Activated T-helper 17 cell treated with anti-CD3 and anti-CD28 coated beads, Interleukin-2, amount 50 U/mL, for 72 hours (primary cell): ENCODE measurements at regions not wholly inside any gene's neighbourhood (a gene's known extent, or its start where the extent isn't known, plus 50 kb on each side); places are given as distances from the start of the nearest gene placed in this dataset.

ENCODE experiments used
- ATAC-seq: fragments of 150-1000 bp; cut with Tn5 transposase; replicated peaks from 2 replicates; pipeline ENCODE4 v1.10.0; 2021; ENCODE audit warnings: mild to moderate bottlenecking, moderate library complexity
- H3K27ac Mint-ChIP-seq: one replicate; pipeline ENCODE4 v1.8.0; 2022; ENCODE audit warnings: mixed read lengths
- H3K27me3 Mint-ChIP-seq: one replicate; pipeline ENCODE4 v1.8.0; 2022; ENCODE audit warnings: mixed read lengths
- H3K36me3 Mint-ChIP-seq: one replicate; pipeline ENCODE4 v1.8.0; 2022; ENCODE audit warnings: low read depth, mild to moderate bottlenecking, mixed read lengths
- H3K4me1 Mint-ChIP-seq: one replicate; pipeline ENCODE4 v1.8.0; 2022; ENCODE audit warnings: mixed read lengths
- H3K4me3 Mint-ChIP-seq: one replicate; pipeline ENCODE4 v1.8.0; 2022; ENCODE audit warnings: mild to moderate bottlenecking, mixed read lengths
- H3K9me3 Mint-ChIP-seq: one replicate; pipeline ENCODE4 v1.8.0; 2022; ENCODE audit warnings: mixed read lengths

GRCh38 chr7:118060692-118061091 is 123.3 kb upstream of the LSM8 start:
- H3K36me3 Mint-ChIP-seq: no peaks in the 10 kb centered on the region
- peaks cover 3% of the 10 kb centered on the region for H3K27me3 Mint-ChIP-seq
- ATAC-seq: no peak
- peaks cover 5% of the 10 kb centered on the region for H3K4me1 Mint-ChIP-seq
- H3K4me3 Mint-ChIP-seq: no peak overlapping the region
- peaks cover 3% of the 10 kb centered on the region for H3K9me3 Mint-ChIP-seq
- no peak overlapping the region for H3K27ac Mint-ChIP-seq

- Mint-ChIP-seq H3K36me3 (no peaks in the 10 kb centered on the region), H3K27me3 (peaks cover 3% of the 10 kb centered on the region), H3K4me3 (no peak overlapping the region), H3K27ac (no peak overlapping the region), H3K4me1 (peaks cover 5% of the 10 kb centered on the region), H3K9me3 (peaks cover 3% of the 10 kb centered on the region)
- no peak for ATAC-seq
These were observed 122.6 kb upstream of the LSM8 start for GRCh38 chr7:118061386-118061785.

- no peak overlapping the region for H3K4me3 Mint-ChIP-seq
- no peak overlapping the region for H3K27ac Mint-ChIP-seq
- peaks cover 8% of the 10 kb centered on the region for H3K27me3 Mint-ChIP-seq
- ATAC-seq: no peak
- no peaks in the 10 kb centered on the region for H3K4me1 Mint-ChIP-seq
- H3K9me3 Mint-ChIP-seq: peaks cover 3% of the 10 kb centered on the region
- H3K36me3 Mint-ChIP-seq: no peaks in the 10 kb centered on the region
These were observed 110.9 kb upstream of the LSM8 start for GRCh38 chr7:118072893-118073674.

- Mint-ChIP-seq H3K36me3 (no peaks in the 10 kb centered on the region), H3K9me3 (peaks cover 3% of the 10 kb centered on the region), H3K4me3 (no peak overlapping the region), H3K27me3 (peaks cover 8% of the 10 kb centered on the region), H3K4me1 (peaks cover 4% of the 10 kb centered on the region), H3K27ac (no peak overlapping the region)
- no peak for ATAC-seq
These were observed 108.0 kb upstream of the LSM8 start for GRCh38 chr7:118075936-118076335.

GRCh38 chr7:118076564-118076963 is 107.4 kb upstream of the LSM8 start:
- H3K36me3 Mint-ChIP-seq: no peaks in the 10 kb centered on the region
- peaks cover 3% of the 10 kb centered on the region for H3K9me3 Mint-ChIP-seq
- ATAC-seq: no peak
- H3K4me3 Mint-ChIP-seq: no peak overlapping the region
- H3K27me3 Mint-ChIP-seq: peaks cover 11% of the 10 kb centered on the region
- H3K27ac Mint-ChIP-seq: no peak overlapping the region
- peaks cover 8% of the 10 kb centered on the region for H3K4me1 Mint-ChIP-seq

- Mint-ChIP-seq H3K4me1 (peaks cover 8% of the 10 kb centered on the region), H3K27ac (no peak overlapping the region), H3K4me3 (no peak overlapping the region), H3K9me3 (no peaks in the 10 kb centered on the region), H3K27me3 (peaks cover 8% of the 10 kb centered on the region), H3K36me3 (no peaks in the 10 kb centered on the region)
- no peak for ATAC-seq
These were observed 105.9 kb upstream of the LSM8 start for GRCh38 chr7:118078015-118078414.

GRCh38 chr7:118079369-118079768 is 104.6 kb upstream of the LSM8 start:
- Mint-ChIP-seq H3K27me3 (peaks cover 12% of the 10 kb centered on the region), H3K9me3 (no peaks in the 10 kb centered on the region), H3K36me3 (no peaks in the 10 kb centered on the region), H3K27ac (no peak overlapping the region), H3K4me1 (peaks cover 8% of the 10 kb centered on the region), H3K4me3 (no peak overlapping the region)
- no peak for ATAC-seq

- peak overlapping the region; percentile 30 for H3K4me3 Mint-ChIP-seq
- ATAC-seq: peak; percentile 97
- peaks cover 8% of the 10 kb centered on the region for H3K4me1 Mint-ChIP-seq
- peaks cover 15% of the 10 kb centered on the region for H3K27me3 Mint-ChIP-seq
- no peaks in the 10 kb centered on the region for H3K9me3 Mint-ChIP-seq
- peak overlapping the region; percentile 43 for H3K27ac Mint-ChIP-seq
- H3K36me3 Mint-ChIP-seq: no peaks in the 10 kb centered on the region
These were observed 103.0 kb upstream of the LSM8 start for GRCh38 chr7:118080947-118081346.

GRCh38 chr7:118082506-118082905 is 101.5 kb upstream of the LSM8 start:
- H3K4me1 Mint-ChIP-seq: peaks cover 8% of the 10 kb centered on the region
- peaks cover 15% of the 10 kb centered on the region for H3K27me3 Mint-ChIP-seq
- H3K4me3 Mint-ChIP-seq: no peak overlapping the region
- H3K36me3 Mint-ChIP-seq: no peaks in the 10 kb centered on the region
- no peak overlapping the region for H3K27ac Mint-ChIP-seq
- ATAC-seq: no peak
- H3K9me3 Mint-ChIP-seq: no peaks in the 10 kb centered on the region

GRCh38 chr7:118085000-118085399 is 99.0 kb upstream of the LSM8 start:
- Mint-ChIP-seq H3K27ac (no peak overlapping the region), H3K9me3 (no peaks in the 10 kb centered on the region), H3K27me3 (peaks cover 15% of the 10 kb centered on the region), H3K36me3 (no peaks in the 10 kb centered on the region), H3K4me3 (no peak overlapping the region), H3K4me1 (peaks cover 8% of the 10 kb centered on the region)
- no peak for ATAC-seq

- Mint-ChIP-seq H3K4me3 (no peak overlapping the region), H3K27me3 (peaks cover 12% of the 10 kb centered on the region), H3K9me3 (no peaks in the 10 kb centered on the region), H3K27ac (no peak overlapping the region), H3K4me1 (no peaks in the 10 kb centered on the region), H3K36me3 (no peaks in the 10 kb centered on the region)
- ATAC-seq: no peak
These were observed 96.8 kb upstream of the LSM8 start for GRCh38 chr7:118087126-118087525.

GRCh38 chr7:118094044-118094443 is 89.9 kb upstream of the LSM8 start:
- H3K27ac Mint-ChIP-seq: no peak overlapping the region
- H3K27me3 Mint-ChIP-seq: no peaks in the 10 kb centered on the region
- H3K4me3 Mint-ChIP-seq: no peak overlapping the region
- no peaks in the 10 kb centered on the region for H3K36me3 Mint-ChIP-seq
- no peak for ATAC-seq
- no peaks in the 10 kb centered on the region for H3K4me1 Mint-ChIP-seq
- H3K9me3 Mint-ChIP-seq: no peaks in the 10 kb centered on the region

GRCh38 chr7:118104812-118105441 is 79.0 kb upstream of the LSM8 start:
- H3K27me3 Mint-ChIP-seq: peaks cover 4% of the 10 kb centered on the region
- H3K4me1 Mint-ChIP-seq: no peaks in the 10 kb centered on the region
- ATAC-seq: no peak
- H3K9me3 Mint-ChIP-seq: peaks cover 3% of the 10 kb centered on the region
- no peak overlapping the region for H3K27ac Mint-ChIP-seq
- no peaks in the 10 kb centered on the region for H3K36me3 Mint-ChIP-seq
- no peak overlapping the region for H3K4me3 Mint-ChIP-seq

- no peaks in the 10 kb centered on the region for H3K4me1 Mint-ChIP-seq
These were observed 74.4 kb upstream of the LSM8 start for GRCh38 chr7:118109607-118110006.

GRCh38 chr7:118110178-118110925 is 73.6 kb upstream of the LSM8 start:
- Mint-ChIP-seq H3K36me3 (no peaks in the 10 kb centered on the region), H3K9me3 (peaks cover 3% of the 10 kb centered on the region), H3K27me3 (no peaks in the 10 kb centered on the region), H3K4me3 (no peak overlapping the region), H3K27ac (no peak overlapping the region), H3K4me1 (no peaks in the 10 kb centered on the region)
- ATAC-seq: no peak

More at GRCh38 chr7:118109607-118110006, 74.4 kb upstream of the LSM8 start:
- Mint-ChIP-seq H3K9me3 (peaks cover 3% of the 10 kb centered on the region), H3K4me3 (no peak overlapping the region), H3K27ac (no peak overlapping the region), H3K27me3 (no peaks in the 10 kb centered on the region), H3K36me3 (no peaks in the 10 kb centered on the region)
- no peak for ATAC-seq
